ENCODE measurements at regions not wholly inside any gene's neighbourhood (a gene's known extent, or its start where the extent isn't known, plus 50 kb on each side); places are given as distances from the start of the nearest gene placed in this dataset.

- TF ChIP-seq EGR1 (IDR thresholded peaks at IDR 0.05): no peak
- TF ChIP-seq YY1 (IDR thresholded peaks at IDR 0.05; ENCODE audit: low read depth): no peak
- TF ChIP-seq USF1 (IDR thresholded peaks at IDR 0.05): no peak
- no peak for TF ChIP-seq TEAD4 (IDR thresholded peaks at IDR 0.05)
- TF ChIP-seq EP300 (IDR thresholded peaks at IDR 0.05; ENCODE audit: borderline replicate concordance): no peak
- TF ChIP-seq RAD21 (IDR thresholded peaks at IDR 0.05; ENCODE audit: low read depth): no peak
- no peak for TF ChIP-seq CREB1 (IDR thresholded peaks at IDR 0.05; ENCODE audit: low read depth)
- no peak for TF ChIP-seq TCF12 (IDR thresholded peaks at IDR 0.05; ENCODE audit: low read depth)
- no peak for TF ChIP-seq CEBPB (IDR thresholded peaks at IDR 0.05)
- TF ChIP-seq FOXM1 (IDR thresholded peaks at IDR 0.05; ENCODE audit: borderline replicate concordance, low read depth): no peak
- no peak for TF ChIP-seq REST (IDR thresholded peaks at IDR 0.05; ENCODE audit: low read depth)
- TF ChIP-seq MAX (IDR thresholded peaks at IDR 0.05): no peak
- TF ChIP-seq NFIC (IDR thresholded peaks at IDR 0.05): no peak
These were observed 1444.2 kb upstream of the SLC10A2 start for GRCh38 chr13:104510422-104510821.
